SU-DHL-6 (cell line): ENCODE measurements at regions not wholly inside any gene's neighbourhood (a gene's known extent, or its start where the extent isn't known, plus 50 kb on each side); places are given as distances from the start of the nearest gene placed in this dataset.

ENCODE experiments used
- H2AFZ ChIP-seq: fragments of 200-600 bp; sonication (generic); 2 replicates; pipeline ENCODE4 v1.6.1; 2014; ENCODE audit warnings: low read depth, mild to moderate bottlenecking, moderate library complexity, mixed read lengths, antibody characterized with exemption, low read length; ENCODE audit not compliant: severe bottlenecking
- H3F3A ChIP-seq: fragments of 200-600 bp; shearing (Covaris generic); 2 replicates; pipeline ENCODE4 v1.6.0; 2016; ENCODE audit warnings: antibody characterized with exemption, mild to moderate bottlenecking; ENCODE audit not compliant: insufficient read depth
- H3K27ac ChIP-seq: fragments of 200-600 bp; sonication (generic); 2 replicates; pipeline ENCODE4 v1.5.1; 2016; ENCODE audit warnings: low read depth, mild to moderate bottlenecking, low read length, moderate library complexity, mixed read lengths
- H3K27me3 ChIP-seq: fragments of 200-600 bp; sonication (generic), shearing (Covaris generic); 2 replicates; pipeline ENCODE4 v1.6.0; 2014; ENCODE audit warnings: mild to moderate bottlenecking, low read length
- H3K36me3 ChIP-seq: fragments of 200-600 bp; sonication (generic); 2 replicates; pipeline ENCODE4 v1.6.1; 2014; ENCODE audit warnings: mild to moderate bottlenecking, low read length, mixed read lengths
- H3K4me2 ChIP-seq: fragments of 300-600, 200-600 bp; shearing (Covaris generic), sonication (generic); 2 replicates; pipeline ENCODE4 v1.6.0; 2014; ENCODE audit warnings: low read length, low read depth, mild to moderate bottlenecking; ENCODE audit not compliant: poor library complexity, severe bottlenecking
- H3K4me3 ChIP-seq: fragments of 200-600 bp; sonication (generic); 2 replicates; pipeline ENCODE4 v1.5.1; 2014; ENCODE audit warnings: antibody characterized with exemption, low read length, mild to moderate bottlenecking, mixed read lengths; ENCODE audit not compliant: insufficient read depth, poor library complexity, severe bottlenecking
- H3K79me2 ChIP-seq: fragments of 200-600 bp; sonication (generic); 2 replicates; pipeline ENCODE4 v1.6.1; 2014; ENCODE audit warnings: mild to moderate bottlenecking, low read length, moderate library complexity; ENCODE audit not compliant: insufficient read depth
- H3K9ac ChIP-seq: fragments of 200-600 bp; sonication (generic); 2 replicates; pipeline ENCODE4 v1.7.0; 2014; ENCODE audit warnings: mild to moderate bottlenecking, low read length
- H3K9me2 ChIP-seq: fragments of 200-600 bp; sonication (generic); replicated peaks from 2 replicates; pipeline ENCODE4 v1.6.1; 2014; ENCODE audit warnings: low read length; ENCODE audit not compliant: insufficient read depth
- H3K9me3 ChIP-seq: fragments of 200-600 bp; sonication (generic); 2 replicates; pipeline ENCODE4 v1.6.1; 2014; ENCODE audit warnings: low read length, mixed read lengths; ENCODE audit not compliant: insufficient read depth
- H4K20me1 ChIP-seq: fragments of 200-600 bp; sonication (generic); 2 replicates; pipeline ENCODE4 v1.6.1; 2014; ENCODE audit warnings: low read depth, mild to moderate bottlenecking, antibody characterized with exemption, low read length, moderate library complexity, mixed read lengths
- CTCF ChIP-seq: fragments of 200-600 bp; sonication (generic); IDR thresholded peaks from one replicate; pipeline ENCODE4 v1.5.1; 2017; ENCODE audit warnings: antibody characterized with exemption, mild to moderate bottlenecking, low read length, moderate library complexity; ENCODE audit not compliant: insufficient read depth, poor library complexity, severe bottlenecking
- EZH2phosphoT487 ChIP-seq: fragments of 200-600 bp; sonication (generic), shearing (Covaris generic); conservative IDR thresholded peaks from 2 replicates; pipeline ENCODE4 v1.6.1; 2018; ENCODE audit warnings: mild to moderate bottlenecking, antibody characterized with exemption, low read length, moderate library complexity, mixed read lengths

- Histone ChIP-seq H3K4me3 (no peak overlapping the region), H3K36me3 (no peaks in the 10 kb centered on the region), H3K27ac (no peak overlapping the region), H4K20me1 (no peaks in the 10 kb centered on the region), H3K9ac (no peak overlapping the region), H3K9me2 (no peaks in the 10 kb centered on the region), H2AFZ (no peak overlapping the region), H3K27me3 (no peaks in the 10 kb centered on the region), H3F3A (no peaks in the 10 kb centered on the region), H3K9me3 (no peaks in the 10 kb centered on the region), H3K4me2 (no peak overlapping the region), H3K79me2 (no peaks in the 10 kb centered on the region)
- TF ChIP-seq EZH2phosphoT487 (no peak), CTCF (no peak)
These were observed 385.1 kb downstream of the CHSY3 start for GRCh38 chr5:130289132-130290088.

GRCh38 chr5:130287438-130287837, 383.2 kb downstream of the CHSY3 start:
- Histone ChIP-seq H3K9ac (no peak overlapping the region), H3K27me3 (no peaks in the 10 kb centered on the region), H3F3A (no peaks in the 10 kb centered on the region), H3K27ac (no peak overlapping the region), H2AFZ (no peak overlapping the region), H3K4me2 (no peak overlapping the region), H3K9me3 (no peaks in the 10 kb centered on the region), H3K9me2 (no peaks in the 10 kb centered on the region), H3K79me2 (no peaks in the 10 kb centered on the region), H3K36me3 (no peaks in the 10 kb centered on the region), H3K4me3 (no peak overlapping the region), H4K20me1 (no peaks in the 10 kb centered on the region)
- no peak for TF ChIP-seq EZH2phosphoT487

GRCh38 chr5:130286971-130287370, 382.7 kb downstream of the CHSY3 start:
- Histone ChIP-seq H3K79me2 (no peaks in the 10 kb centered on the region), H3F3A (no peaks in the 10 kb centered on the region), H3K4me2 (no peak overlapping the region), H3K4me3 (no peak overlapping the region), H2AFZ (no peak overlapping the region), H3K9ac (no peak overlapping the region), H4K20me1 (no peaks in the 10 kb centered on the region), H3K9me3 (no peaks in the 10 kb centered on the region), H3K27ac (no peak overlapping the region), H3K9me2 (no peaks in the 10 kb centered on the region), H3K27me3 (no peaks in the 10 kb centered on the region), H3K36me3 (no peaks in the 10 kb centered on the region)
- TF ChIP-seq EZH2phosphoT487 (no peak), CTCF (no peak)

- Histone ChIP-seq H3K27me3 (no peaks in the 10 kb centered on the region), H3K9me3 (no peaks in the 10 kb centered on the region), H3K4me2 (no peak overlapping the region), H3K27ac (no peak overlapping the region), H3K79me2 (no peaks in the 10 kb centered on the region), H2AFZ (no peak overlapping the region), H3K9ac (no peak overlapping the region), H3K9me2 (no peaks in the 10 kb centered on the region), H3K4me3 (no peak overlapping the region), H3F3A (no peaks in the 10 kb centered on the region), H4K20me1 (no peaks in the 10 kb centered on the region), H3K36me3 (no peaks in the 10 kb centered on the region)
- TF ChIP-seq EZH2phosphoT487 (no peak), CTCF (no peak)
These were observed 377.8 kb downstream of the CHSY3 start for GRCh38 chr5:130282049-130282448.
